ENCODE measurements at regions not wholly inside any gene's neighbourhood (a gene's known extent, or its start where the extent isn't known, plus 50 kb on each side); places are given as distances from the start of the nearest gene placed in this dataset.
"Not testable (repeated sequence)": the region's sequence is repeated elsewhere in the genome, so short reads cannot be mapped to it uniquely, and the experiment has no call there.

DNA sequence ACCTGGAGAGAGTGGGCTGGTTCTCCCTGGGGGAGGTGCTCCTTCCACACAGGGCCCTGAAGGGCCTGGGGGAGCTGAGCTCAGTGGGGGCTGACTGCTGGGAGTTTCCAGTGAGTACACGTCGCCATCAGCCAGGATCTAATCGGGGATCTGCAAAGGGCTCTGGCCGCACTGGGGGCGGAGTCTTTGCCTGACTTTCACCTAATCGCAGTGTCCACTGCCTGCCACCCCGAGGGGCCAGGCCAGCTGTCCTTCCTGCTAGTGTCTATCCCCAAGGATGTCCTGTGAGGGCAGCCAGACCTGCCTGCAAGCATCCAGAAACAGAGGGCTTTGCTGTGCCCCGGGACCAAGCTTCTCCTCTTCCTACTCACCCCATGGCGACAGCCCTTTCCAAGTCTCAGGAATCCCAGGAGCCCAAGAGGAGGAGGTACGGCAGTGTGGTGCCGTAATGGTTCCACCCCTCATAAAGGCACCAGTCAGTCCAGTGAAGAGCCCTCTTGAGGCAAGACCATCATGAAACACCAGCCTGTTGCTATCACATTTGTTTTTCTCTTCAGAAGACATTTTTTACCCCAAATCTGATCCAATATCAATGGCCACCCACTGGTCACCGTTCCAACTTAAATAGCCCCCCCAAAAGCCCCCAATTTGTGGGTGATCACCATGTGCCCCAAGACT, 243.1 kb upstream of the ECI2 start:
- no peak for DNase-seq (ENCODE audit: low read depth)

DNA sequence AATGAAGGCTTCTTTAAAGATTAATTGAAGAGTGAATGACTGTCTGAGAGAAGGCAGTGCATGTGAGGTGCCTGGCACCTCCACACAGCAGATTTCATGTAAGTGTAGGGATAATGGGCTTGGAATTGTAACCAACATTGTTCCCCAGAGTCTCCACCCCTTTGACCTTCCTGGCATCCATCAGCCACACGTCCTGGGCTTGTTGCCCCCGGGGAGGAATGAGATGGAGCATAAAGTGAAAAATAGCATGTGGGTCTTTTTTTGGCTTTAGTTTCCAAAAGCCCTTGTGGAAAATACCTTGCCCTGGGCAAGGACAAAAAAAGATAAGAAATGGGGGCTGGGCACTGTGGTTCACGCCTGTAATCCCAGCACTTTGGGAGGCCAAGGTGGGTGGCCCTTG, 242.2 kb upstream of the ECI2 start:
- no peak for DNase-seq (ENCODE audit: low read depth)

DNA sequence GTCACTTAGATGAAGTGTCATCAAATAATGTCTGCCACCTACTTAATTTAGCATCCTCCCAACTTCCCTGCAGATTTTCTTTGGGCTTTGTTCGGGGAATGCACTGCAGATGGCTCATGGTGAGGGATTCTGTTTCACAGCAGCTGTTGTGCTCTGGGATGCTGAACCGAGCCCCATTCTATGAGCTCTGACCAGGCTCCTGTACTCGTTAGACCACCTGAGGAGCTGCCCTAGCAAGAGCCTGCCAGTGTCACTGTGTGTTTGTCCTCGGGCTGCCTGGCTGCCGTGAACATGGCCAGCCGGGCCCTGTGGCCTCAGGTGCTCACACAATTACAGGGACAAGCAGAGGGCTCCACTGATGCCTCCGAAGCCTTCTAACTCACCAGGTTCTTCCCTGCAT, 238.8 kb upstream of the ECI2 start:
- no peak for DNase-seq (ENCODE audit: low read depth)

DNA sequence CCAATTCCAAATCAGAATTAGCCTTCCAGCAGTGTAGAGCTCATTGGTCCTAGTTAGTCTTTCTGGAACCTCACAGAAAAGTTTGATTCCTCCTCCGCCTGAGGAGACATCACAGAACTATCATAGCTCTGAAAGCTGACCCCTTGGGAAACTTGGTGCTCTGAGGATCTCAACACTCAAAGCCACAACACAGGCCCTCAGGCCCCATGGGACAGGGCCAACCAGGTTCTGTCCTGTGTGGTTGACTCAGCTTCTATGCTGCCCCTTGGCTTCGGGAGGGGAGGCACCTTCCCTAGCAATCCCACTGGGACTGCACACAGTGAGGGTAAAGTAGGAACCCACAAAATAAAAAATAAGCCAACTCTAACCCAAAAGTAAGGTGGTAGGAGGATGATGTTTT, 237.5 kb upstream of the ECI2 start:
- DNase-seq (ENCODE audit: low read depth): no peak

DNA sequence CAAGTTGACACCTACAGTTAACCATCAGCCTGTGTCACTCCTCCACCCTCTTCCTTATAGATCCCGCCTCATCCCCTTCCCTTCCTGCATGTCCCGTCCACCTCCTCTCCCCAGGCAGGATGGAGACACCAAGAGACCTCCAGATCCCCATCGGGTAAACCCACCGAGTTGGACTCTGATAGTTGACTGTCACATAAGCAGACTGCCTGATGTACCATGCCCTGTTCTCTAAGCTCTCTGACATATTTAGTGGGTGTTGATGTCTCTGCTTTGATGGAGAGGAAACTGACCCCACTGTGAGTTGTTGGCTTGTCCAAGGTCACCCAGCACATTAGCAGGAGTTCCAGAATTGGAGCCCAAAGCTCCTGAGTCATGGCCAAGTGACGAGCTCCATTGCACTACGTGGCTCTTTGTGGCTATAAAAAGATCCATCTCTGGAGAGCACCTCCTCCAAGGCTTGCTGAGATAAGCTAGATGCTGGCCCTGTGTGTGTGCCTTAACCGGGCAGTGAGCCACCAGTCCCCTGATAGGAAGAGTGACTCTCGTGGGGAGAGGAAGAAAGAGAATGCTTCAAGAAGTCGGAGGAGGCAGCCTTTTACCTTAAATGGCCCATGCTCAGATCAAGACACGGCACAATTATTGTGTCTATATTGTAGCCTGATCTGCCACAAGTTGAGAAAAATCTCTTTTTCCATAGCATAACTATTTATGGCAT, 236.0 kb upstream of the ECI2 start:
- DNase-seq (ENCODE audit: low read depth): no peak

DNA sequence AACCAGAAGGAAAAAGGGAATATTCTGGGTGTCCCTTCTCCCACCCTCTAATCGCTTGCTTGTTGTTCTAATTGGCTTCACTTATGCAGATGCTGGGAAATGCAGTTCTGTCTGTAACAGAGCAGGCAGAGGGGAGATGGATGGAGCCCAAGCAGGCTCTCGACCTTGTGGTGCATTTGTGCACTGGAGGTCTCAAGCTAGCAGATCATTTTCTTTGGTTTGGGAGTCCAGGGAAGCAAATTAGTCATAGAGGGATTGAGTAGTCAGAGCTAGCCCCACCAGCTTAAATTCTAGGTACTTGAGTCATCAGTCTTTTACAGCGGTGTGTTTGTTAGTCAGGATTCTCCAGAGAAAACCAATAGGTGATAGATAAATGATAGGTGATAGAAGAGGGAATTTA, 234.7 kb upstream of the ECI2 start:
- no peak for DNase-seq (ENCODE audit: low read depth)

DNA sequence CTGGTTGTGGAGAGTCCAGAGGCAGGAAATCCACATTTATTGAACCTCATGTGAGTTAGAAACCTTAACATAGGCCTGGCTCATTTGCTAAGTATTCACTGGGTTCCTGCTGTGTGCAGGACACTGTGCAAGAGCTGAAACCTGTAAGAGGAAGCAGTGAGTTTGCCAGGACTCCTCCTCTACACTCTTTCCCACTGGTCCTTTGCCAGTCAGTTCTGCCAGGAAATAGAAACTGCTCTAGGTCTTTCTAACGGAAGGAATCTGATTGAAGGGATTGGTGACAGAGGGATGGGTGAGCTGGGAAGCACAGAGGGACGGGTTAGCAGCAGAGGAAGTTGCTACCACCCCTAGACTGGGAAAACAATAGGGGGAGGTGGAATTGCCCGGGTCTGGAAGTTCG, 234.2 kb upstream of the ECI2 start:
- DNase-seq (ENCODE audit: low read depth): no peak

DNA sequence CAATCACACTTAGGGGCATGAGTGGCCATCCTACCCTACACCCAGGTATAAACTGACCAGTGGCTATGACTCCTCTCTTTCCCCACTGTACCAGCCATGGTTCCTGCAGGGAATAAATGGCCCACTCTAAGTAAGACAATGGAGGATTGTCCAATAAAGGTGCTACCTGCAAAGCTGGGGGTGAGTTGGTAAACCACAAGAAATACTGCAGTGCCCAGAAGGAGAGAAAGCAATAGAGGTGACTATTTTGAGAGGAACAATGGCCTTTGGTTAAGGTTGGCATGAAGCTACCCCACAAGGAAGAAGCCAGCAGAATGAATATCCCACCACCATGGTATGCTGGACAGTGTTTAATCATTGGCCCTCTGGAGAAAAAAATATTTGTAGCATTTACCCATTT, 233.3 kb upstream of the ECI2 start:
- DNase-seq (ENCODE audit: low read depth): no peak

DNA sequence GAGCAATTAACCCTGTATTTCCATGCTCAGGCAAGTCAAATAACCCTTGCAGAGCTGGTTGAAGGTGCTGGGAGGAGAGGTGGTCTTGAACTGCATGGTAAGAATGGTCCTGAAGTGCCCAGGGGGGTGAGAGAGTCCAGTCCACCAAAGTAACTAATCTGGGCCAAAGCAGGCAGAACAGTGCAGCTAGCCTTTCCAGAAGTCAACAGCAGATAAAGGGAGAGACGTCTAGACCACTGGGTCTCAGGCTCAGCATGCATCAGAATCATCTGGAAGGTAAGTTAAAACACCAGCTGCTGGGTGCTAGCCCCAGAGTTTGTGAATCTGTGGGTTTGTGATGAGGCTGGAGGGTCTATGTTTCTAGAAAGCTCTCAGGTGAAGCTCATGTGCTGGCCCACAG, 232.3 kb upstream of the ECI2 start:
- DNase-seq (ENCODE audit: low read depth): no peak

DNA sequence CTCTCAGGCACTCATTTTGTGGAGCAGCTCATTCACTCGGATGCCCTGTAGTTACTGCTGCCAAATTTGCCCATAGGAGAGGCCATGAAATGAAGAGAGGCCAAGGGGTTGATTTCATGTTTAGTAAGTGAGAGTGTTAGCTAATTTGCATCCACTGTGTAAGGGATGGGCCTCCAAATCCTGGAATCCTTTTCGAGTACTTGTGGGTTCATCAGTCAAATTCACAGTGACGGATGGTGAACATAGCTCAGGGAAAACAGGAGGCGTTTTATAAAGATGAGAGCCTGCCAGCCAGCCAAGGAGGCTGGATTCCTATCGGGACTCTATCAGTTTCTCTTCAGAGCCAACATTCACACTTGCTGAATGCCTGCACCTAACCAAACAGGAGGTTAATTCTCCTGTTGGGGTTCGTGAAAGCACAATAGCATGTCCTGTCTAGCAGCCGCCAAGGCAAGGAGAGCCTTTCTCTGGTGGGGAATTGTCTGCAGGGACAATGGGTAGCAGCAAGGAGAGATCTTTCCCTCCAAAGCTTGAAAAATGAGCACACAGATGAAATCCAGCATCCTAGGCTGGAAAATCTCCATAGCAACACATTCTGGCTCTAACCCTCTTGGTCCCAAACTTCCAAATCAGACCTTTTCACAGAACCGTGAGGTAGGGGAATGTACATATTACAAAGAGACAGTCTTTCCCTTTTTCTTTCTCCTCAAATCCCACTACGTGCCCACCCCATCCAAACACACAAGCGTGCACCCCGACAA, 231.4 kb upstream of the ECI2 start:
- DNase-seq (ENCODE audit: low read depth): no peak

DNA sequence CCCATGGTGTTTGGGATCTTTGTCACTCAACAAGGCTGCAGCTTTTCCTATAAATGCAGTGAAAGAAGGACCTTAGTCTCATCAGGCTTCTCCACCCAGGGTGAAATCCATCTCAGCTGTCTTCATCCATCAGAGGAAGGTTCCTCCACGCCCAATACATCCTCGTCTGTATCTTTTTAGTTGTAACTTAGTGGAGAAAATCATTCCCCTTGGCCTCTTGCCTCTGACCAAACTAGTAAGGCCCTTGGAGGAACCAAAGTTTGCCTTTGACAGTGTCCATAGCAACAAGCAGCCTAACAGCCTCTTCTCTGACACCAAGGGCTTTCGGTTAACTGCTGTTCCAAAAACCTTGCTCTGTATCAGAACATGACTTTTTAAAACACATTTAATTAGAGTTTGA, 230.3 kb upstream of the ECI2 start:
- no peak for DNase-seq (ENCODE audit: low read depth)

DNA sequence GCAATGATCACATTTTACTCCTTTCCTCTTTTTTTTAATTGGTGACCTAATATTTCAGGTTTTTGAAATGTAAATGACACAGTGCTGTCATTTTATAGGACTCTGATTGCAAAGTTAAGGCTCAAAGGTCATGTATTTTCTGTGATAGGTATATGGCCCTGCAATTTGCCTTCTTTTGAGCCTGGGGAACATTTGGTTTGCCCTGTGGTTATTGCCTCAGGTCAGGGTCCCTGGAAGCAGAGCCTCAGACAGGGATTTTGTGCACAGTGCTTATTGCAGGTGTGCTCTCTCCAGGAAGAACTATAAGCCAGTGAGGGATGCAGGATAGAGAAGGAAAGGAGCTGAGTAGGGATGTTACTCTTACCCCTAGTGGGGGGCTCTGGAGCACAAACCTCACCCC, 229.3 kb upstream of the ECI2 start:
- DNase-seq (ENCODE audit: low read depth): no peak

DNA sequence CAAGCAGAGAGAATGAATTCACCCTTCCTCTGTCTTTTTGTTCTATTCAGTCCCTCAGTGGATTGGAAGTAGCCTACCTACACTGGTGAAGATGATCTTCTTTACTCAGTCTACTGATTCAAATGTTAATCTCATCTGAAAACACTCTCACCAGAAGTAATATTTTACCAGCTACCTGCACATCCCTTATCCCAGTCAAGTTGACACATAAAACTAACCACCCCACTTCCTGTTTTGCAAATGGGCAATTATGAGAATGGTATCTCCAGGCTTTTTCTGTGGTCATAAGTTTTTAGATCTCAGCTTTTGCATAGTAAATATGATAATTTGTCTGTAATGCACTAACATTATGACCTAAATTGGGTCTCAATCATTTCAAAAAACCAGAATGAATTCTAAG, 228.8 kb upstream of the ECI2 start:
- no peak for DNase-seq (ENCODE audit: low read depth)

DNA sequence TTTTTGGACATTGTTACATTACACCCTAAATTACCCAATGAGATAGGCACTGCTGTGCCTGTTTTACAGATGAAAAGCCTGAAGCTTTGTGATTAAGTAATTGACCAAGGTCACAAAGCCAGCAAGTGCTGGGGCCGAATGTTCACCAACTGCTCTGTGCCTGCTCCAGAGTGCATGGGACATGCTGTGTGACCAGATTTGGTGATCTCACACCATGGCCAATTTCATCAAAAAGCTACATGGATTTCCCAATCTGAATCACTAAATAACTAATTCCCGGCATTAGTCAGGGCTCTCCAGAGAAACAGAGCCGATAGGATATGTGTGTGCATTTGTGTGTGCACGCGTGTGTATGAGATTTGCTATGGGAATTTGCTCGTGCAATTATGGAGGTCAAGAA, 228.3 kb upstream of the ECI2 start:
- no peak for DNase-seq (ENCODE audit: low read depth)

DNA sequence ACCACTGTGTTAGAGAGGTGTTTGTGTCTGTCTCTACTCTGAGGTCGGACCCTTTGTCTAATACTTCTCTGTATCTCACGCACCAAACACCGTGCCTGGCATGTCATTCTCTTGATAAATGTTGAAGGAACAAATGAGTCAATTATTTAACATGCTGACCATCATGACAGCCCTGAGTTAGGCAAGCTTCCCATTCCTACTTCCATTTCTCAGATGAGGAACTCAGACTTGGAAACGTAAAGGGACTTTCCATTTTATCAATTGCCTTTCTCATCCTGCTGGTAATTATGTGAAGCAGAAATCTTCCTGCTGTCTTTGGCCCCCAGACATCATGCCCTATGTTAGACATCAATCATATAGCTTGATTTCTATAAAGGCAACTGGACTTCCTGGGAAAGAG, 227.0 kb upstream of the ECI2 start:
- no peak for DNase-seq (ENCODE audit: low read depth)

DNA sequence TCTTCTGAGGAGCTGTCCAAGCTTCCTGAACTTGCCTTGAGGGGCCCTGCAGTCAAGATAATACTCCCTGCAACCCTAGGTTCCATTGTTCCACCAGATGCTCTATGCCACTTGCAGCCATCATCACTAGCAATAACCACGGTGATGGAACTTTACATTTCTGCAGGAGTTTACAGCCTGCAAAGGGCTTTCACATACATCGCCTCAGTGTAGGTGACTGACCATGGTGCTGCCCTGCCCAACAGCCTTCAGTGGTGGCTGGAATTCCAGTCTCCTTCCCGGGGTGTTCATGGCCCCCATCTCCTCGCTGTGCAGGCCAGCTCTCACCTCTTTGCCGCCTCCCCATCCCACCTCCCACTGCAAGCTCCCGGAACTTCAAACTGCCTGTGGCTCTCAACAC, 225.5 kb upstream of the ECI2 start:
- DNase-seq (ENCODE audit: low read depth): no peak

DNA sequence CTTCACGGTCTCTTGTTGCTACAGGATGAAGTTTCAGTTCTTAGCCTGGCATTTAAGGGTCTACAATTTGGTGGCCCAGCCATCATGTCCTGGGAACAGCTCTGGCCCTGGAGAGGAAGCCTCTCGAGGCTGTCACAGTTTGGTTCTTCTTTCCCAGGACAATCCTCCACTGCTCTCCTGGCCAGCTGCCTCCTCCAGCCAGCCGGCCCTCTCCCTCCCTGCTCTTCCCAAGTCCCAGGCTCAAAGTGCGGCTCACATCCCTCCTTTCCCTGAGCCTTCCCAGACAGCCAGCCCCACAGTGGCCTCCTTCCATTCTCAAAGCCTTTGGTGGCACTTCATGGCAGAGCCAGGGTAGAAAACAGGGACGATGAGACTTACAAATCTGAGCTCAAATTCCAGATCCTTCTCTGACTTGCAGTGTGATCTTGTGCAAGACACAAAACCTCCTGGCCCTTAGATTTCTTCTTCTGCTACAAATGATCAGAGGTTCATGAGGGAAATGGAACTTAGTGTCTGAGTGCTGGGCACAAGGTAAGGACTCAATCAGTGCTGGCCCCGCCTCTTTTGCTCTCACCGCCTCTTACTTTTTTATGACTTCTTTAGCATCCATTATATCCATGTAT, 223.8 kb upstream of the ECI2 start:
- DNase-seq (ENCODE audit: low read depth): no peak

DNA sequence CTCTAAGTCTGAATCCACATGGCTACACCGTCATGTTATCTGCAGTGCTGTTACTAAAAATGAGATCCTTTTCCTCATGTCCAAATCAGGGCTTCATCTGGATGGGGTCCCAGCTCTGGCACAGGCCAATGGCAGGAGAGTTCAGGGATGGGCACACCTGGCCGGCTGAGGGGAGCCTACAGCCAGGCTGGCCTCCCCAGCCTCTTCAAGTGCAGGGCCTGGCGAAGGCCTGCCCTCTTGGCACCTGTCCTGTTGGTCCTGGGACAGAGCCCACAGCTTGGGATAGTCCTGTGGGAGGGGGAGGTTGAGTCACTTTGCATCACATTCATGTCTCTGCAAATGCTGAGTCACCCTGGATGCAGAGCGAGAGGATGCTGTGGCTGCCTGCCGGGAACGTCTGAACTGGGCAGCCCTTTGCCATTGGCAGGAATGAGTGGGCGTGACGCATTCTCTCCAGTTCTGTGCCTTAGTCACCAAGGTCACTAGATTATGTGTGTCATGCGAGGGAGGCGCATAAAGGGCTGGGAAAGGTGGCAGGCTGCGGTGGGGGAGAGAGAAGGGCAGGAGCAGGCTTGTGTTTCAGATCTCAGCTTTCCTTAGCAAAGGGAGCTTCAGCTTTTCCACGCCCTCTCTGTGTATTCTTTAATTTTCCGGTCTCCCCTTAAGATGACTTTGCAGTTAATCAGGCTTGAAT, 223.2 kb upstream of the ECI2 start:
- DNase-seq (ENCODE audit: low read depth): no peak

DNA sequence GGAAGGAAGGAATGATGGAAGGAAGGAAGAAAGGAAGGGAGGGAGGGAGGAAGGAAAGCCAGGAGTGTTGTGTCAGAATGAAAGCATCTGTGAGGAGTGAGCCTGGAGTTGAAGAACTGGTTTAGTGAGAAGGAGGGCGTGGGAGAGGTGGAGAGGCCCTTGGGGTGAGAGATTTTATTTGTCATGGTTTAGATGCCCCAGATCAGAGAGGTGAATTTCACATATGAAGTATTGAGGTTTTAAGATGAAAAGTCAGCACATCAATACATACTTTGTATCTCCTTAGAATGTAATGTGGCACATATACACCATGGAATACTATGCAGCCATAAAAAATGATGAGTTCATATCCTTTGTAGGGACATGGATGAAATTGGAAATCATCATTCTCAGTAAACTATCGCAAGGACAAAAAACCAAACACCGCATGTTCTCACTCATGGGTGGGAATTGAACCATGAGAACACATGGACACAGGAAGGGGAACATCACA, 222.3 kb upstream of the ECI2 start:
- DNase-seq (ENCODE audit: low read depth): not testable (repeated sequence)

DNA sequence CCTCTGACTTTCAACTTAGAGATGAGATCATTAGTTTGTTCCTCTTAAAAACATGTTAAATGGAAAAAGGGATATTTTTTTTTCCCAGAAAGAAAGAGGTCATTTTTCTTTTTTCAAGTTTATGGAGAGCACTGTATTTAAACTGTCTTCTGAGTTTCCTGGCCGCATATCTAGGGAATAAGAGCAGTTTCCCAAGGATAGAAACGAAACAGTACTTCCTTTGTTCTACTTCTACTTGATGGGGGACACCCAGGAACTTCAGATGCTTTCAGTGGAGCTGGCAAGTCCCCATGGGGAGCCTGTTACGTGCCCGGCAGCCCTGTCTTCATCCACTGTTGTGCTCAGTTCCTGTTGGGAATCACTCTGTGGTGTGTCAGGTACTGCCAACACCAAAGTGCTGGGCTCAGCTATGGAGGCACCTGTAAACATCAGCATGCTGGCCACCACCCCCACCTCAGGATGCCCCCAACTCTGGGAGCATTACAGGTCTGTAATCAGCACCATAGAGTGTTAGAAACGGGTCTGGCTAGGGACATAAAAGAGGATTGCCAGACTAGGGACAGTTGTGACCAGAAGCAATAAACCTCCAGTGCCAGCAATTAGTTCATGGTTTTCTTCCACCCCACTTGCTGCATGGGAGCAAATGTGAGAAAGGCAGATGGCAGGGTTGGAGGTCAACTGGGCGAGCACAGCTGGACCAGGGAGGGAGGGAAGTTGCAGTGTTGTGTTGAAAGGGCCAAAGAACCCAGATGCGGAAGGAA, 221.7 kb upstream of the ECI2 start:
- DNase-seq (ENCODE audit: low read depth): no peak

DNA sequence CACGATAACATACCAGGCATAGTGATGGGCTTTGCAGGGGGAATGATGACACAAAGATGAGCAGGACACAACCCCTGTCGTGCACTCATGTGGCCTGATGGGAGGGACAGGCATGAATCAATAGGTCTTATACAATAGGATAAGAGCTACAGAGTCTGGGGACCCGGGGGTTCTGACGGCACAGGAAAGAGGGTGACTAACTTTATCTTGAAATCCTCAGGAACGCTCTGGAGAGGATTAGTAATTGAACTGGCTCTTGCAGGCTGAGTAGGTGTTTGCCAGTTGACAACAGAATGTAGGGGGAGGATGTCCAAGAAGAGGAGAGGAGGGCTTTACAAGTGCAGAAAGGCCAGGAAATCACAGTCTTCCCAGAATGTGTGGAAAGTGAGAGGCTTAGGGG, 219.9 kb upstream of the ECI2 start:
- DNase-seq (ENCODE audit: low read depth): no peak

Data from stimulated activated CD4-positive, alpha-beta T cell treated with anti-CD3 and anti-CD28 coated beads, Interleukin-2, amount 100 ng/mL, for 4 hours (primary cell).